ENCODE measurements at regions not wholly inside any gene's neighbourhood (a gene's known extent, or its start where the extent isn't known, plus 50 kb on each side); places are given as distances from the start of the nearest gene placed in this dataset.
"Not testable (repeated sequence)": the region's sequence is repeated elsewhere in the genome, so short reads cannot be mapped to it uniquely, and the experiment has no call there.

DNA sequence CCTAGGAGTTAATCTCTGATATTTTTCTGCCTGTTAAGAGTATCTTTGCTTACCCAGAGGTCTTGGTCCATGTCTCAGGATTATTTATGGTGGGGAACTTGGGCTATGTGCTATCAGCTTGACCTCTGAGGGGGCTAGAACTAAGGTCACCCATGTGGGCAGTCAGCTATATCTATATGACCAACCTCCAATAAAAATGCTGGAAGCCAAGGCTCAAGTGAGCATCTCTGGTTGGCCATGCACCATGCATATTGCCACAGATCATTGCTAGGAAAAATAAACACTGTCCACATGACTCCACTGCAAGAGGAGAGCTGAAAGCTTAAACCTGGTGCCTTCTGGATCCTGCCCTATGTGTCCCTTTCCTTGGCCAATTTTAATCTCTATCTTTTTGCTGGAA is 196.5 kb upstream of the SLC7A11 start:
- Histone ChIP-seq H3K4me3 (ENCODE audit: low read depth, low read length) (no peak overlapping the region), H3K27me3 (ENCODE audit: control insufficient read depth, insufficient read depth, low read length) (no peaks in the 10 kb centered on the region), H3K36me3 (ENCODE audit: control insufficient read depth, insufficient read depth, low read length) (no peaks in the 10 kb centered on the region)
- TF ChIP-seq, protein P1, sequence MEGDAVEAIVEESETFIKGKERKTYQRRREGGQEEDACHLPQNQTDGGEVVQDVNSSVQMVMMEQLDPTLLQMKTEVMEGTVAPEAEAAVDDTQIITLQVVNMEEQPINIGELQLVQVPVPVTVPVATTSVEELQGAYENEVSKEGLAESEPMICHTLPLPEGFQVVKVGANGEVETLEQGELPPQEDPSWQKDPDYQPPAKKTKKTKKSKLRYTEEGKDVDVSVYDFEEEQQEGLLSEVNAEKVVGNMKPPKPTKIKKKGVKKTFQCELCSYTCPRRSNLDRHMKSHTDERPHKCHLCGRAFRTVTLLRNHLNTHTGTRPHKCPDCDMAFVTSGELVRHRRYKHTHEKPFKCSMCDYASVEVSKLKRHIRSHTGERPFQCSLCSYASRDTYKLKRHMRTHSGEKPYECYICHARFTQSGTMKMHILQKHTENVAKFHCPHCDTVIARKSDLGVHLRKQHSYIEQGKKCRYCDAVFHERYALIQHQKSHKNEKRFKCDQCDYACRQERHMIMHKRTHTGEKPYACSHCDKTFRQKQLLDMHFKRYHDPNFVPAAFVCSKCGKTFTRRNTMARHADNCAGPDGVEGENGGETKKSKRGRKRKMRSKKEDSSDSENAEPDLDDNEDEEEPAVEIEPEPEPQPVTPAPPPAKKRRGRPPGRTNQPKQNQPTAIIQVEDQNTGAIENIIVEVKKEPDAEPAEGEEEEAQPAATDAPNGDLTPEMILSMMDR (IDR thresholded peaks at IDR 0.05; ENCODE audit: insufficient read depth, low read length, poor library complexity, severe bottlenecking) = no peak
- no peak for DNase-seq (ENCODE audit: low read depth)

DNA sequence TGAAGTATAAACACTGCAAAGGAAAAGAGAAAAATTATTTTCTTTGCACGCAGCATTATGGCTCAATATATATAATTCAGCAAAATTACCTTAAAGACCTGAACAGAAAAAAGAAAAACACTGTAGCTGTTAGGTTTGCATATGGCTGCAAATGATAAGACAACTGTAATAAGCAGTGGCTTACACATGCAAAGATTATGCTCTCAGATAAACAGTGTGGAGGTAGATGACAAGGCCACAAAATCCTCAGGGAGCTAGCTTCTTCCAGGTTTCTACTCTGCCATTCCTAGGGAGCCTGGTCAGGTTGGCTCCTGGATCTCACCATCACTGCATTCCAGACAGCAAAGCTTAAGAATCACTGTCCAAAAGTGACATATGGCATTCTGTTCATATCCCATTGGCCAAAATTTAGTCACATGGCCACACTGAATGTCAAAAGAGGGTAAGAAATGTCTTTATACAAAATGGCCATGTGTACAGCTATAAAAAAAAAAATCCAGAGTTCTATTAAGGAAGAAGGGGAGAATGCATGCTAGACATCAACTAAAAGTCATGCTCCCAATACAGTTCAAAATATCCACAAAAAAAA is 195.2 kb upstream of the SLC7A11 start:
- Histone ChIP-seq H3K36me3 (ENCODE audit: control insufficient read depth, insufficient read depth, low read length) (no peaks in the 10 kb centered on the region), H3K27me3 (ENCODE audit: control insufficient read depth, insufficient read depth, low read length) (no peaks in the 10 kb centered on the region), H3K4me3 (ENCODE audit: low read depth, low read length) (no peak overlapping the region)
- TF ChIP-seq, protein P1 (IDR thresholded peaks at IDR 0.05; ENCODE audit: insufficient read depth, low read length, poor library complexity, severe bottlenecking) = no peak
- DNase-seq (ENCODE audit: low read depth) = no peak

DNA sequence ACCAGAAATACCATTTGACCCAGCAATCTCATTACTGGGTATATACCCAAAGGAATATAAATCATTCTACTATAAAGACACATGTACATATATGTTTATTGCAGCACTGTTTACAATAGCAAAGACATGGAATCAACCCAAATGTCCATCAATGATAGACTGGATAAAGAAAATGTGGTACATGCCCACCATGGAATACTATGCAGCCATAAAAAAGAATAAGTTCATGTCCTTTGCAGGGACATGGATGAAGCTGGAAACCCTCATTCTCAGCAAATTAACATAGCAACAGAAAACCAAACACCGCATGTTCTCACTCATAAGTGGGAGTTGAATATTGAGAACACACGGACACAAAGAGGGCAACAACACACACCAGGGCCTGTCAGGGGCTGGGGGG is 193.6 kb upstream of the SLC7A11 start:
- not testable (repeated sequence) for H3K4me3 ChIP-seq (ENCODE audit: low read depth, low read length); H3K36me3 ChIP-seq (ENCODE audit: control insufficient read depth, insufficient read depth, low read length); H3K27me3 ChIP-seq (ENCODE audit: control insufficient read depth, insufficient read depth, low read length); DNase-seq (ENCODE audit: low read depth)

DNA sequence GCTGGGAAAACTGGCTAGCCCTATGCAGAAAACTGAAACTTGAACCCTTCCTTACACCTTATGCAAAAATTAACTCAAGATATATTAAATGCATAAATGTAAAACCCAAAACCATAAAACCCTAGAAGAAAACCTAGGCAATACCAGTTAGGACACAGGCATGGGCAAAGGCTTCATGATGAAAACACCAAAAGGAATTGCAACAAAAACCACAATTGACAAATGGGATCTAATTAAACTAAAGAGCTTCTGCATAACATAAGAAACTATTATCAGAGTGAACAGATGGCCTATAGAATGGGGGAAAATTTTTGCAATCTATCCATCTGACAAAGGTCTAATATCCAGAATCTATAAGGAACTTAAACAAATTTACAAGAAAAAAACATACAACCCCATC is 192.9 kb upstream of the SLC7A11 start:
- DNase-seq (ENCODE audit: low read depth); H3K36me3 ChIP-seq (ENCODE audit: control insufficient read depth, insufficient read depth, low read length); H3K4me3 ChIP-seq (ENCODE audit: low read depth, low read length); H3K27me3 ChIP-seq (ENCODE audit: control insufficient read depth, insufficient read depth, low read length): not testable (repeated sequence)

DNA sequence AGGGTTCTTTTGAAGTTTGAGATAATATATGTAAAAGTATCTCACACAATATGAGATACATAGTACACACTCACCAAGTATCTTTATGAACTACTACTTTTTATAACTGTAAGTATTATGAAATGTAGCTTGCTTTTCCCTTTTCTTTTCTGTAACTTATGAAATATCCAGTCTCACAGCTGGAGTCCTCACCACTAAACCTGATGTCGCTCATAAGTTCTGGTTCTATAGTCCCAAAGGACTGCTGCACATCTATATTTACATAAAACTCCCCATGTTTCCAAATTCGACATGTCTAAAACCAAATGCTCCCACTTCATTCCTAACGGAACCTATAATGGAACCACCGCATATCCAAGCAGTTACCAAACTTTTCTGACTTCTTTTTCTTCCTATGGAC is 186.5 kb upstream of the SLC7A11 start:
- DNase-seq (ENCODE audit: low read depth) = no peak
- TF ChIP-seq, protein P1 (IDR thresholded peaks at IDR 0.05; ENCODE audit: insufficient read depth, low read length, poor library complexity, severe bottlenecking) = no peak

DNA sequence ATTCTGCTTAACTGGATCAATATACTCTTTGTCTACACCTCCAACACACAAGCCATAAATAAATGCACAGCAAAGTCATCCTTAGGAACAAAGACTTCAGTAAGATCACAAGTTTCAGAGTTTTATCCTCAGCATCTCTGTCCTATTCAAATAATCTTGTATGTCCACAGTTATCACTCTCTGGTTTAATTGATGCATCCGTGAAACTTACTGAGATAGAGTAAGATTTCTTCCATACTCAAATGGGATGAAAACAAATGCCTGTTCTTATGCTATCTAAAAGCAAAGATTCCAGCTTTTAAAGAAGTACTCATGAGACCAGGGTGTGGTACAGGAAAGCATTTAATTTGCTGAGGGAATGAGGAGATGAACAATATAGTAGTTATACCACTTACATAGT is 184.6 kb upstream of the SLC7A11 start:
- Histone ChIP-seq H3K4me3 (ENCODE audit: low read depth, low read length) (no peak overlapping the region), H3K27me3 (ENCODE audit: control insufficient read depth, insufficient read depth, low read length) (no peaks in the 10 kb centered on the region), H3K36me3 (ENCODE audit: control insufficient read depth, insufficient read depth, low read length) (no peaks in the 10 kb centered on the region)
- no peak for DNase-seq (ENCODE audit: low read depth)
- TF ChIP-seq, protein P1 (IDR thresholded peaks at IDR 0.05; ENCODE audit: insufficient read depth, low read length, poor library complexity, severe bottlenecking) = no peak

More for the DNA sequence above, 186.5 kb upstream of the SLC7A11 start:
- no peaks in the 10 kb centered on the region for H3K36me3 ChIP-seq (ENCODE audit: control insufficient read depth, insufficient read depth, low read length)
- H3K4me3 ChIP-seq (ENCODE audit: low read depth, low read length) = no peak overlapping the region
- no peaks in the 10 kb centered on the region for H3K27me3 ChIP-seq (ENCODE audit: control insufficient read depth, insufficient read depth, low read length)

DNA sequence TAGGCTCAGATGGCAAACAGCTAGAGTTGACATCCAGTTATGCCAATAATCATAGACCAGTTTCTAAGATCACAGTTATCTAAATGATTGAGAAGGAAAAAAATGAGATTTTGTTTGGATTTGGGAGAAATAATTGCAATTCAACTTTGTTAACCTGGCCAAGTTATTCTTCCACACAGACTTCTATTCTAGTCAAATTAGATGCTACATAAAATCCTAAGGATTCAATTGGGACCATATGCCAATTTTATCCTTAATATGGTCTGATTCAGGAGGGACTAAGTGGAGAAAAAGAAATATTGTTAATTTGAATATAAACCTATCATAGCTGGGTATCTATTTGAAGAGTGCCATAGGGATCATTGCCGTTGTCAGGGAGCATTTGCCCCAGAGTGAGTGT is 178.3 kb upstream of the SLC7A11 start:
- TF ChIP-seq, protein P1 (IDR thresholded peaks at IDR 0.05; ENCODE audit: insufficient read depth, low read length, poor library complexity, severe bottlenecking) = no peak
- Histone ChIP-seq H3K27me3 (ENCODE audit: control insufficient read depth, insufficient read depth, low read length) (no peaks in the 10 kb centered on the region), H3K36me3 (ENCODE audit: control insufficient read depth, insufficient read depth, low read length) (no peaks in the 10 kb centered on the region), H3K4me3 (ENCODE audit: low read depth, low read length) (no peak overlapping the region)
- DNase-seq (ENCODE audit: low read depth) = no peak
